HL-60 (cell line): ENCODE measurements at regions not wholly inside any gene's neighbourhood (a gene's known extent, or its start where the extent isn't known, plus 50 kb on each side); places are given as distances from the start of the nearest gene placed in this dataset.

Experiments
- CTCF ChIP-seq: IDR thresholded peaks from one replicate; pipeline ENCODE4 v1.5.1; 2011; ENCODE audit warnings: low read length, control low read depth, inconsistent platforms; ENCODE audit not compliant: insufficient read depth
- GABPA ChIP-seq: IDR thresholded peaks from 2 replicates; pipeline ENCODE4 v1.6.1; 2012; ENCODE audit warnings: low read depth
- POLR2AphosphoS5 ChIP-seq: IDR thresholded peaks from 2 replicates; pipeline ENCODE4 v1.6.1; 2012; ENCODE audit warnings: low read depth
- REST ChIP-seq: IDR thresholded peaks from 2 replicates; pipeline ENCODE4 v1.6.1; 2012; ENCODE audit warnings: low read depth; ENCODE audit not compliant: insufficient replicate concordance

GRCh38 chr12:84648425-84648824 is 264.2 kb downstream of the SLC6A15 start:
- no peak for TF ChIP-seq CTCF
- TF ChIP-seq POLR2AphosphoS5: no peak
- no peak for TF ChIP-seq REST
- no peak for TF ChIP-seq GABPA
